ENCODE measurements at regions not wholly inside any gene's neighbourhood (a gene's known extent, or its start where the extent isn't known, plus 50 kb on each side); places are given as distances from the start of the nearest gene placed in this dataset.

DNA sequence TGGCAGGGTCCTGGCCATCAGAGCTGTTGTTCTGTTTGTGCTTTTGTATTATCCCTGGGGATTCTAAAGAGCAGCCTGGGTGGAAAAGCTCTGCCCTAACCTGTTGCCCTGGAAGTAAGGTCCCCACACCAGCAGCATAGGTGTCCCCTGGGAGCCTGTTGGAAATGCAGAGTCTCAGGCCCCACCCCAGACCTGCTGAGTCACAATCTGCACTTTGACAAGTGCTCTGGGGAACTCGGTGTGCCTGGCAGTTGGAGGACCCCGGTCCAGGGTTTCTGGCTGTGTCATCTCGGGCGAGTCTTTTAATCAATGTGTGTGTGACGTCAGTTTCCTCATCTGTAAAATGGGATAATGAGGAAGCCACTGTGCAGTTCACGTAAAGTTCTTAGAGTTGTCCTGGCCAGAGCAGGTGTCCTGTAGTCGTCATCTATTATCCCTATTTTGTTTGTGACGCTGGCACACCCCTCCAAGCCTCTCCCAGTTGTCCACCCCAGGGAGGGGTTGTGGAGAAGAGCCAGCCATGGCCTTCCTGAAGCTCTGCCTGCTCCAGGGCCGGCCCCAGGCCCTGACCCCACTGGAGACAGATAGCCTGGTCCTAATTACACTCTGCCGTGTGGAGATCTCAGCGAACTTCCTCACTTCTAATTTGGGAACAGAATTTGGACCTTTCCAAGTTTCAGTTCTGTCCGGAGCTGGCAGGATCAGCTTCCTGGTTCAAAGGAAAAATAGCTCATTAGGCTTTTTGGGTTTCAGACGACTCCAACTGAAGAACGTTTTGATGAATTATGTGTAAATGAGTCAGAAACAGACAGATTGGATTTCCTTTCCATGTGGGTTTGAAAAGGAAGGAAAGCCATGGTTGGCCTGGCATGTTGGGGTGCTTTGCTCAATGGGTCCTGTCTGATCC is 295.7 kb upstream of the FOXF1 start:
- no peak for TF ChIP-seq POLR2A (IDR thresholded peaks at IDR 0.05; ENCODE audit: extremely low read depth, insufficient read length)
- TF ChIP-seq, protein P1, sequence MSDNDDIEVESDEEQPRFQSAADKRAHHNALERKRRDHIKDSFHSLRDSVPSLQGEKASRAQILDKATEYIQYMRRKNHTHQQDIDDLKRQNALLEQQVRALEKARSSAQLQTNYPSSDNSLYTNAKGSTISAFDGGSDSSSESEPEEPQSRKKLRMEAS (IDR thresholded peaks at IDR 0.05; ENCODE audit: low read depth, low read length): no peak
- TF ChIP-seq, protein P2, sequence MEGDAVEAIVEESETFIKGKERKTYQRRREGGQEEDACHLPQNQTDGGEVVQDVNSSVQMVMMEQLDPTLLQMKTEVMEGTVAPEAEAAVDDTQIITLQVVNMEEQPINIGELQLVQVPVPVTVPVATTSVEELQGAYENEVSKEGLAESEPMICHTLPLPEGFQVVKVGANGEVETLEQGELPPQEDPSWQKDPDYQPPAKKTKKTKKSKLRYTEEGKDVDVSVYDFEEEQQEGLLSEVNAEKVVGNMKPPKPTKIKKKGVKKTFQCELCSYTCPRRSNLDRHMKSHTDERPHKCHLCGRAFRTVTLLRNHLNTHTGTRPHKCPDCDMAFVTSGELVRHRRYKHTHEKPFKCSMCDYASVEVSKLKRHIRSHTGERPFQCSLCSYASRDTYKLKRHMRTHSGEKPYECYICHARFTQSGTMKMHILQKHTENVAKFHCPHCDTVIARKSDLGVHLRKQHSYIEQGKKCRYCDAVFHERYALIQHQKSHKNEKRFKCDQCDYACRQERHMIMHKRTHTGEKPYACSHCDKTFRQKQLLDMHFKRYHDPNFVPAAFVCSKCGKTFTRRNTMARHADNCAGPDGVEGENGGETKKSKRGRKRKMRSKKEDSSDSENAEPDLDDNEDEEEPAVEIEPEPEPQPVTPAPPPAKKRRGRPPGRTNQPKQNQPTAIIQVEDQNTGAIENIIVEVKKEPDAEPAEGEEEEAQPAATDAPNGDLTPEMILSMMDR (IDR thresholded peaks at IDR 0.05; ENCODE audit: low read depth, low read length): no peak
- no peak for TF ChIP-seq MYC (IDR thresholded peaks at IDR 0.05; ENCODE audit: low read depth, low read length)
- no peak for DNase-seq (ENCODE audit: low read depth)

DNA sequence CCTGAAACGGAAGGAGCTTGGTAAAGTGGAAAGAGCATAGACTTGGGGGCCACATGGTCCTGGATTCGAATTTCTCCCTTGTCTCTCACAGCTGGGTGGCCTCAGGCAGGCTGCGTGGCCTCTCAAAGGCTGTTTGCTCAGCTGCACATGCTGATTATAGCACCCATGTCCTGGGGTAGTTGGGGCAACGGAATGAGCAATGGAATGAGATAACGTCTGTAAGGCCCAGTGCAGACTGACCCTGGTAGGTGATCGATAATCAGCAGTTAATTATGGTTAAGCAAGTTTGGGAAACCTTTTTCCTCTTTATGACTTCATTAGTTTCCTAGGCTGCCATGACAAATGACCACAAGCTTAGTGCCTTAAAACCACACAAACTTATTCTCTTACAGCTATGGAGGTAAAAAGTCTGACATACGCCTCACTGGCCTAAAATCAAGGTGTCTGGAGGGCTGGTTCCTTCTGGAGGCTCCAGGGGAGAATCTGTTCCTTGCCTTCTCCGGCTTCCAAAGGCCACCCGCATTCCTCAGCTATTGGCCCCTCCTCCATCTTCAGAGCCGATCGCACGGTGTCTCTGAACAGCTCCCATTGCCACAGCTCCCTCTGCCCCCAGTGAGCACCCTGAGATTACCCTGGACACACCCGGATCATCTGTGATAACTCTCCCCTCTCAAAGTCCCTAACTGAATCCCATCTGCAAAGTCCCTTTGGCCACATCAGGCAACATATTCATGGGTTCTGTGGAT is 294.9 kb upstream of the FOXF1 start:
- DNase-seq (ENCODE audit: low read depth): no peak
- TF ChIP-seq, protein P1 (IDR thresholded peaks at IDR 0.05; ENCODE audit: low read depth, low read length): no peak
- TF ChIP-seq, protein P2 (IDR thresholded peaks at IDR 0.05; ENCODE audit: low read depth, low read length): no peak
- no peak for TF ChIP-seq MYC (IDR thresholded peaks at IDR 0.05; ENCODE audit: low read depth, low read length)
- TF ChIP-seq POLR2A (IDR thresholded peaks at IDR 0.05; ENCODE audit: extremely low read depth, insufficient read length): no peak
- no peak overlapping the region for H3K4me3 ChIP-seq (ENCODE audit: low read depth, low read length)

More for the DNA sequence above, 295.7 kb upstream of the FOXF1 start:
- H3K4me3 ChIP-seq (ENCODE audit: low read depth, low read length): no peak overlapping the region

DNA sequence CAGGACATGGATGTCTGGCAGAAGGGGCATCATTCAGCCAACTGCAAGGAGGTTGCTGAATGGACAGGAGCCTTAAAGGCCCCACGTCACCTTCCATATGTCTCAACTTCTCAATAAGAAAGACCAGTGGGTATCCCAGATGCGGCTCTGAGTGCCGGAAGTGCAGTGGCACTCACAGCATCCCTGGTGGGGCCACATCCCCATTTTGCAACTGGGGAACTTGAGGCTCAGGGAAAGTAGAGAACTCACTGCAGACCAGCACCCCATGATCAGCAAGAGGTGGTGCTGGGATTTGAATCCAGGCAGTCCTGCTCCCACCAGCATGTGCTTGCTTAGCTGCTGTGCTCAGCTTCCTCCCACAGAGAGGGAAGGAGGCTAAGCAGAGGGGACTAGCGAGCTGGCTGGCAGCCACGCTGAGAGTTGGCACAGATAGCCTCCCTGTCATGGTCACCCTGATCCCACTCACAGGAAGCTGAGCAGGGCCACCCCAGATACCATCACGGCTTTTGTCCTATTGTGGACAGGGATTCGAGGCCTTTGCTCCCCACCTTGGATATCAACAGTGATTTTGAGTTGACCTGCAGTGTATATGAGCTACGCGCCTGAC is 294.2 kb upstream of the FOXF1 start:
- no peak overlapping the region for H3K4me3 ChIP-seq (ENCODE audit: low read depth, low read length)
- TF ChIP-seq POLR2A (IDR thresholded peaks at IDR 0.05; ENCODE audit: extremely low read depth, insufficient read length): no peak
- TF ChIP-seq, protein P1 (IDR thresholded peaks at IDR 0.05; ENCODE audit: low read depth, low read length): no peak
- TF ChIP-seq, protein P2 (IDR thresholded peaks at IDR 0.05; ENCODE audit: low read depth, low read length): no peak
- no peak for TF ChIP-seq MYC (IDR thresholded peaks at IDR 0.05; ENCODE audit: low read depth, low read length)
- DNase-seq (ENCODE audit: low read depth): no peak

DNA sequence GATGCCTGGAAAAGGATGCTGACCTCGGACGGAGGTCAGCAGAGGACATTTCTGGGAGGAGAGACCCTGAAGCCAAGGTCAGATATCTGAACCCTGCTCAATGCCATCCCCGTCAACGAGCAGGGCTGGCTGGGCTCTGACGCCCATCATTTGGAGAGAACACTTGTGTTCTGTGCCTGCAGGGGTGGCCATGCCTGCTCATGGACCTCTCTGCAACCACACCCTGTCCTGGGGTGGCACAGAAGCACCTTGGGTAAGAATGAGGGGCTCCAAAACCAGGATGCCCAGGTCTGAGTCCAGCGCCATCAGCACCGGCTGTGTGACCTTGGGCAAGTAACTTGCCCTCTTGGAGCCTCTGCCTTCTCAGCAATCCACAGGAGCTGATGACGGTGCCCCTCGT is 293.7 kb upstream of the FOXF1 start:
- TF ChIP-seq, protein P2 (IDR thresholded peaks at IDR 0.05; ENCODE audit: low read depth, low read length): no peak
- TF ChIP-seq, protein P1 (IDR thresholded peaks at IDR 0.05; ENCODE audit: low read depth, low read length): no peak
- TF ChIP-seq MYC (IDR thresholded peaks at IDR 0.05; ENCODE audit: low read depth, low read length): no peak
- TF ChIP-seq POLR2A (IDR thresholded peaks at IDR 0.05; ENCODE audit: extremely low read depth, insufficient read length): no peak
- no peak for DNase-seq (ENCODE audit: low read depth)
- H3K4me3 ChIP-seq (ENCODE audit: low read depth, low read length): no peak overlapping the region

DNA sequence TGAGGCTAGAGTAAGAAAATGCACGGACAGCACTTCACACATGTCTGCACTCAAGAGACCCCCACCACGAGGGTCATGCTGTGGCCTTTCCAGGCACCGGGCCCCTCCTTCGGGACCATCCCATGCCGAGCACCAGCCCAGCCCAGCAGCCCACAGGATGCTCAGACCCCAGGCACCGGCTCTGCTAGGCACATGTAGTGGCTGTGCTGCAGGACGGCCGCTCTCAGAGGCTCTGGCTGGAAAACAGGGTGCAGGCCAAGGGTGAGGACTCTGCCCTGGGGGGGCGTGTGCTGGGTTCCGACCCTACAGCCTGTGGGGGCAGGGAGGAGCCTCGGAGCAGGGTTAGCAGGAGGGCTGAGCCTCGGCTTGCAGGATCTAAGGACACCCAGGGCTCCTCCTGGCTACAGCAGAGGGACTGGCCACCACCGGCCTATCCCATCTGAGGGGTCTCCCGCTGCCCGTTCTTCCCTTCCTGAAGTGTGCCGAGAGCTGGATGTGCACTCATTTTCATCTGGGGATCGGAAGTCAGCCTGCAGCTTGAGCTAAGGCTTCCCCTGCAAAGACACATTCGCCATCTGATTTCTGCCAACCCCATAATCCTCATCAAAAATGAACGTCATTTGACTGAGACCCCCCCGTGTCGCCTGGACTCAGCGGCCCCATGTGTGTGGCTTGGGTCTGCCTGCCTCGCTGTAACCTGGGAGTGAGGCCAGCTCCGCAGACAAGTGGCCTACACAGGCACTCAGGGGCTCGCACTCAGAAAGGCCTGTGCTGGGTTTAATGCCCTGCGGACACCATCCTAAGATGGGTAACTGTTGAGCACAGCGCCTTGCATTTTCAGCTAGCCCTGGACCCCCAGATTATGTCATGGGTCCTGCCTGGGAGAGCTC is 293.1 kb upstream of the FOXF1 start:
- H3K4me3 ChIP-seq (ENCODE audit: low read depth, low read length): no peak overlapping the region
- DNase-seq (ENCODE audit: low read depth): no peak
- TF ChIP-seq MYC (IDR thresholded peaks at IDR 0.05; ENCODE audit: low read depth, low read length) (no peak), POLR2A (IDR thresholded peaks at IDR 0.05; ENCODE audit: extremely low read depth, insufficient read length) (no peak)
- TF ChIP-seq, protein P2 (IDR thresholded peaks at IDR 0.05; ENCODE audit: low read depth, low read length): no peak
- TF ChIP-seq, protein P1 (IDR thresholded peaks at IDR 0.05; ENCODE audit: low read depth, low read length): no peak
